GM10248 (cell line): ENCODE measurements at regions not wholly inside any gene's neighbourhood (a gene's known extent, or its start where the extent isn't known, plus 50 kb on each side); places are given as distances from the start of the nearest gene placed in this dataset.

ENCODE experiments used
- CTCF ChIA-PET: fragments of 300-600 bp; sonication (Branson Sonifier 250); formaldehyde crosslinking; extraction: SDS; loops from one replicate; lab custom pipeline; 2021; ENCODE audit warnings: antibody characterized with exemption; lab: Yijun Ruan, JAX
- POLR2A ChIA-PET: fragments of 350-650 bp; sonication (Branson Sonifier 250); formaldehyde crosslinking; extraction: SDS; loops from one replicate; lab custom pipeline; 2020; ENCODE audit warnings: antibody characterized with exemption; lab: Yijun Ruan, JAX
- DNase-seq: peaks from one replicate; pipeline ENCODE4 v3.0.0; 2012; ENCODE audit errors: extremely low spot score
- TF ChIP-seq, protein P1 (sequence below): IDR thresholded peaks from 2 replicates; pipeline ENCODE4 v1.5.1; 2012; ENCODE audit warnings: mild to moderate bottlenecking, low read depth; ENCODE audit errors: extremely low read depth, missing control alignments, control extremely low read depth

DNA sequence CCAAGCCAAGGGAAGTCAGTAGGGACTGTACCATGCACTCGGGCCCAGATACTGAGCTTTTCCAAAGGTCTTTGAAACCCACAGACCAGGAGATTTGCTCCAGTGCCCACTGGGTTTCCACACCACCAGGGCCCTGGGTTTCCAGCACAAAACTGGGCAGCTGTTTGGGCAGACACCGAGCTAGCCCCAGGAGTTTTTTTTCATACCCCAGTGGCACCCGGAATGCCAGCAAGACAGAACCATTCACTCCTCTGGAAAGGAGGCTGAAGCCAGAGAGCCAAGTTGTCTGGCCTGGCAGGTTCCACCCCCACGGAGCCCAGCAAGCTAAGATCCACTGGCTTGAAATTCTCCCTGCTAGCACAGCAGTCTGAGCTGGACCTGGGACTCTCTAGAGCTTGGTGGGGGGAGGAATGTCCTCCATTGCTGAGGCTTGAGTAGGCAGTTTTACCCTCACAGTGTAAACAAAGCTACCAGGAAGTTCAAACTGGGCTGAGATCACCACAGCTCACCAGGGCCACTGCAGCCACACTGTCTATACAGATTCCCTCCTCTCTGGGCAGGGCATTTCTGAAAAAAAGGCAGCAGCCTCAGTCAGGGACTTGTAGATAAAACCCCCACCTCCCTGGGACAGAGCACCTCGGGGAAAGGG, 793.7 kb downstream of the RPS29 start:
- TF ChIP-seq, protein P1, sequence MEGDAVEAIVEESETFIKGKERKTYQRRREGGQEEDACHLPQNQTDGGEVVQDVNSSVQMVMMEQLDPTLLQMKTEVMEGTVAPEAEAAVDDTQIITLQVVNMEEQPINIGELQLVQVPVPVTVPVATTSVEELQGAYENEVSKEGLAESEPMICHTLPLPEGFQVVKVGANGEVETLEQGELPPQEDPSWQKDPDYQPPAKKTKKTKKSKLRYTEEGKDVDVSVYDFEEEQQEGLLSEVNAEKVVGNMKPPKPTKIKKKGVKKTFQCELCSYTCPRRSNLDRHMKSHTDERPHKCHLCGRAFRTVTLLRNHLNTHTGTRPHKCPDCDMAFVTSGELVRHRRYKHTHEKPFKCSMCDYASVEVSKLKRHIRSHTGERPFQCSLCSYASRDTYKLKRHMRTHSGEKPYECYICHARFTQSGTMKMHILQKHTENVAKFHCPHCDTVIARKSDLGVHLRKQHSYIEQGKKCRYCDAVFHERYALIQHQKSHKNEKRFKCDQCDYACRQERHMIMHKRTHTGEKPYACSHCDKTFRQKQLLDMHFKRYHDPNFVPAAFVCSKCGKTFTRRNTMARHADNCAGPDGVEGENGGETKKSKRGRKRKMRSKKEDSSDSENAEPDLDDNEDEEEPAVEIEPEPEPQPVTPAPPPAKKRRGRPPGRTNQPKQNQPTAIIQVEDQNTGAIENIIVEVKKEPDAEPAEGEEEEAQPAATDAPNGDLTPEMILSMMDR, result no peak
- POLR2A ChIA-PET, result no interaction called here
- no peak for DNase-seq
- CTCF ChIA-PET, result no interaction called here

DNA sequence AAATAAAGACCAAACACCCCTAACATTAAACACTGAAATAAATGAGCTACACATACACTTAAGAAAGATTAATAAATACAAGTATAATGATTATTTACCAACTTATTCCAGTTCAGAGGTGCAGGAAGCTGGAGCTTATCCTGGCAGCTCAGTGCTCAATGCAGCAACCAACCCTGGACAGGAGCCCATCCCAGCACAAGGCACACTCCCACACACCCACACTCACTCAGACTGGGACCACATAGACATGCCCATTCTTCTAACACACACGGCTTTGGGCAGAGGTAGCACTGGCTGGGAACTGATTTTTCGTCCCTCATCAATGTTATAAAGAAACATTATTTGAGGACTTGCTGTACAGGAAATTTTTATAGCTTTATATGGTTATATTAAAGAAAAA, 797.4 kb downstream of the RPS29 start:
- POLR2A ChIA-PET, result no interaction called here
- no peak for DNase-seq
- TF ChIP-seq, protein P1, result no peak
- CTCF ChIA-PET, result interaction anchor here (0.7 kb wide), 1 partner anchor 20 kb away, joined by 3 read pairs; no protein-coding TSS in a partner anchor

DNA sequence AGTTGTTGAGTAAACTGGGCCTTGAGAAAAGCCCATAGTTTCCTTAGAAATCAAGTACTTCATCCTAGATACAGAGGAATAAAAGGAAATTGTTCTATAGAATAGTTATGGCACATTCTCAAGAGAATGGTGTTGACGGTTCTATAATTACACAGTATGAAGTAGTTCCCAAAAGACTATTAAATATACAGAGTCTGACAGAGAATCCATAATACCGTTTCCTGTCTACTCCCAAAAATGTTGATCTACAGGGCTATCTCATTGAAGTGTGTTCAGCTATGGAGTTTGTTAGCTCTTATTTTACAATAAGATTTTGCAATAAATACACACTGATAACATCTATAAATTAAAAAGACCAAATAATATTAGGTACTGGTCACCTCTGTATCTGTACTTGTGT, 799.7 kb downstream of the RPS29 start:
- ChIA-PET POLR2A (no interaction called here), CTCF (no interaction called here)
- TF ChIP-seq, protein P1, result no peak
- DNase-seq, result no peak

DNA sequence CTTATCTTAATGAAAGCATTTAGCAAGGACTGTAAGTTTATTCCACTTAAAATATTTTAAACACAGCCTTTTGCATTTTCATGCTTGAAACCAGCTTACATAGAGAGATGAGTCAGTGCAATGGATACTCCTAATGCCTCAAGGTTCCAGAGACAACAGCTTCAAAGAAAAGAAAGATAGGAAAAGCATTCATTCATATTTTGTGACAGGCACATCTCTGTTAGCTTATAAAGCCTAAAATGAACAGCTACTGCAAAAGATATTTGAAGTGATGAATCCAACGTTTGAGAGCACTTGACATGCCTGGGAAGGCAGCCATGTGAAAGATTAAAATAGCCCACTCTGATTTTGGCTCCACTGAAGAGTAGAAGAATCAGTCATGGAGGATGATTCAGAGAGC, 814.5 kb downstream of the RPS29 start:
- DNase-seq, result no peak
- ChIA-PET POLR2A (no interaction called here), CTCF (no interaction called here)
- TF ChIP-seq, protein P1, result no peak

DNA sequence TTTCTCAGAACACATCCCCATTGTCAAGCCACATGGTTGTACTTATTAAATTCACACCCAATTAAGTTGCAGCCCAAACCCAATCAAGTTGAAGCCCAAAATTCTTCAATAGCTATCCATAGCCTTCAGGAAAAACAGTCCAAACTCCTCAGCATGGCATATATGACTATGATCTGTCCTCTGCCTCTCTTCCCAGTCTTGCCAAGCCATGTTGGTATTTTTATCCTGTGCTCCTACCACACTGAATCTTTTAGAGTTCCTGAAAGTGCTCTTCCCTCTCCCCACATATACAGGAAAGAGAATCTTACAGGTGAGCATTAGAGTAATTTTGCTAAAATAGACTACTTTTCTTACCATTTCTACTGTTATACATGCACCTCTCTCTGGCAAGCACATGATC, 834.9 kb downstream of the RPS29 start:
- POLR2A ChIA-PET, result no interaction called here
- DNase-seq, result no peak
- TF ChIP-seq, protein P1, result no peak
- CTCF ChIA-PET, result no interaction called here

DNA sequence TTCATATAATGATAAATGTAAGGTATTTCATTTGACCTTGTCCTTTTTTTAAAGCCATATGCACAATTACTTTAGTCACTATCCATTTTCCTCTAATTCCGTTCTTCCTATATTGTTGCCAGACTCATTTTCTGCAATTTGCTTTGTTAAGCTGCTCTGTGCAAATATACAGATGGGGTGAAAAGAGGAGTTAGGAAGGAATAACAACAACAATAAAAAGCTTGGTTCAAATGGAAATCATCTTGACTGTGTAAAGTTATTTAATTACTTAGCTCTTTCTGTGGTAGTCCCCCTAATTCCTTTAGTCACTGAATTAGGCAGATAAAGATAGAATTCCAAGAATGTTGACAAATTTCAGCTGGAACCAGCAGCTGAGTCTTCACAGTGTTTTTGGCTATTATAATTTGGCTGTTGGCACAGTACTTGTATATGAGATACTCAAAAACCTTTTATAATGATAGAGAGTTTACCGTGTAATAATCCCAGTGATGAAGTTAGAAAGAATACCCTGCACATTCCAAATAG, 838.0 kb downstream of the RPS29 start:
- TF ChIP-seq, protein P1, result no peak
- CTCF ChIA-PET, result no interaction called here
- no peak for DNase-seq
- POLR2A ChIA-PET, result no interaction called here
